Choroid plexus epithelial cell (primary cell): ENCODE measurements at regions not wholly inside any gene's neighbourhood (a gene's known extent, or its start where the extent isn't known, plus 50 kb on each side); places are given as distances from the start of the nearest gene placed in this dataset.

Experiments
- DNase-seq: peaks from one replicate; pipeline ENCODE4 v3.0.0-alpha.2; 2010; ENCODE audit warnings: low read depth
- H3K4me3 ChIP-seq: 2 replicates; pipeline ENCODE4 v1.5.1; 2011; ENCODE audit warnings: low read depth, mild to moderate bottlenecking, control low read depth, low read length, moderate library complexity
- TF ChIP-seq, protein P1 (sequence below): conservative IDR thresholded peaks from 2 replicates; pipeline ENCODE4 v1.5.1; 2011; ENCODE audit warnings: low read depth, mild to moderate bottlenecking, control low read depth, inconsistent platforms, low read length, moderate library complexity

DNA sequence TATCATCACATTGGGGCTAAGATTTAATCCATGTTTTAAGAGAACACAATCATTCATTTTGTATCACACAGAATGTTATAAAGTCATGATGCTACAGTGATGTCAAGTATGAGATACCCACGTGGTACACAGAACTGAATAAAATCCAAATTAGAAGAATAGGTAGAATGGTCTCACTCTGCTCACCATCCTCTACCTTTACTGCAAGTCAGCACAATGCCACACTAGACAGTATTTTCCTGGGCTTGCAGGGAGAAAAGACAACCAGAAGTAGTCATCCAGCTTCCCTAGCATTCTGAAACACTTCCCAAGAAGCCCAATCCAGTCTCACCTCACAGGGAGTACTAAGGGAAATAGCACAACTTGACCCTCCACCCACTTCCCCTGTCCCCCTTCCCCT, 856.2 kb upstream of the NRXN1 start:
- no peak overlapping the region for H3K4me3 ChIP-seq
- no peak for DNase-seq
- TF ChIP-seq, protein P1, sequence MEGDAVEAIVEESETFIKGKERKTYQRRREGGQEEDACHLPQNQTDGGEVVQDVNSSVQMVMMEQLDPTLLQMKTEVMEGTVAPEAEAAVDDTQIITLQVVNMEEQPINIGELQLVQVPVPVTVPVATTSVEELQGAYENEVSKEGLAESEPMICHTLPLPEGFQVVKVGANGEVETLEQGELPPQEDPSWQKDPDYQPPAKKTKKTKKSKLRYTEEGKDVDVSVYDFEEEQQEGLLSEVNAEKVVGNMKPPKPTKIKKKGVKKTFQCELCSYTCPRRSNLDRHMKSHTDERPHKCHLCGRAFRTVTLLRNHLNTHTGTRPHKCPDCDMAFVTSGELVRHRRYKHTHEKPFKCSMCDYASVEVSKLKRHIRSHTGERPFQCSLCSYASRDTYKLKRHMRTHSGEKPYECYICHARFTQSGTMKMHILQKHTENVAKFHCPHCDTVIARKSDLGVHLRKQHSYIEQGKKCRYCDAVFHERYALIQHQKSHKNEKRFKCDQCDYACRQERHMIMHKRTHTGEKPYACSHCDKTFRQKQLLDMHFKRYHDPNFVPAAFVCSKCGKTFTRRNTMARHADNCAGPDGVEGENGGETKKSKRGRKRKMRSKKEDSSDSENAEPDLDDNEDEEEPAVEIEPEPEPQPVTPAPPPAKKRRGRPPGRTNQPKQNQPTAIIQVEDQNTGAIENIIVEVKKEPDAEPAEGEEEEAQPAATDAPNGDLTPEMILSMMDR = no peak

DNA sequence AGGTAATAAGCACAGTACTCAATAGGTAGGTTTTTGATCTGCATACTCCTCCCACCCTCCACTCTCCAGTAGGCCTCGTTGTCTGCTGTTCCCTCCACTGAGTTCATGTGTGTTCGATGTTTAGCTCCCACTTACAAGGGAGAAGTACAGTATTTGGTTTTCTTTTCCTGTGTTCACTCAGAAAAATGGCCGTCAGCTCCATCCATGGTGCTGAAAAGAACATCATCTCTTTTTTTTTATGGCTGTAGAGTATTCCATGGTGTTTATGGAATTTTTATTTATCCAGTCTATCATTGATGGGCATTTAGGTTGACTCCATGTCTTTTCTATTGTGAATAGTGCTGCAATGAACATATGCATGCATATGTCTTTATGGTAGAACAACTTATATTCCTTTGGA, 849.7 kb upstream of the NRXN1 start:
- TF ChIP-seq, protein P1 = no peak
- no peak overlapping the region for H3K4me3 ChIP-seq
- no peak for DNase-seq

DNA sequence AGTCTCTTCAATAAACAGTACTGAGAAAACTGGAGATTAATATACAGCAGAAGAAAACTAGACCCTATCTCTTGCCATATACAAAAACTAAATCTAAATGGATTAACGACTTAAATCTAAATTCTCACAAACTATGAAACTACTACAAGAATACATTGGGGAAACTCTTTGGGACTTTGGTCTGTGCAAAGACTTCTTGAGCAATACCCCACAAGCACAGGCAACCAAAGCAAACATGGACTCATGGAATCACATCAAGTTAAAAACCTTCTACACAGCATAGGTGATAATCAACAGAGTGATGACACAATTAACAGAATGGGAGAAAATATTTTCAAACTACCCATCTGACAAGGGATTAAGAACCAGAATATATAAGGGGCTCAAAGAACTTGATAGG, 848.2 kb upstream of the NRXN1 start:
- DNase-seq = no peak
- TF ChIP-seq, protein P1 = no peak
- H3K4me3 ChIP-seq = no peak overlapping the region

DNA sequence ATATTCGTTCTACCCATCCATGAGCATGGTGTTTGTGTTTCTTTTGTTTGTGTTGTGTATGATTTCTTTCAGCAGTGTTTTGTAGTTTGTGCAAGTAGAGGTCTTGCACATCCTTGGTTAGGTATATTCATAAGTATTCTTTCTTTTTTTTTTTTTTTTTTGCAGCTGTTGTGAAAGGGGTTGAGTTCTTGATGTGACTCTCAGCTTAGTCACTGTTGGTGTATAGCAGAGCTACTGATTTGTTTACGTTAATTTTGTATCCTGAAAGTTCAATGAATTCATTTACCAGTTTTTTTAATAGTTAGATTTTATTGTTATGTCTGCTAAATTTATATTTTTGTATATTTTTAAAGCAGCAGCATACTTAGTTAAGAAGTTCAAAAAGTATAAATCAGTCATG, 834.4 kb upstream of the NRXN1 start:
- TF ChIP-seq, protein P1 = no peak
- no peak overlapping the region for H3K4me3 ChIP-seq
- DNase-seq = peak; percentile 46

DNA sequence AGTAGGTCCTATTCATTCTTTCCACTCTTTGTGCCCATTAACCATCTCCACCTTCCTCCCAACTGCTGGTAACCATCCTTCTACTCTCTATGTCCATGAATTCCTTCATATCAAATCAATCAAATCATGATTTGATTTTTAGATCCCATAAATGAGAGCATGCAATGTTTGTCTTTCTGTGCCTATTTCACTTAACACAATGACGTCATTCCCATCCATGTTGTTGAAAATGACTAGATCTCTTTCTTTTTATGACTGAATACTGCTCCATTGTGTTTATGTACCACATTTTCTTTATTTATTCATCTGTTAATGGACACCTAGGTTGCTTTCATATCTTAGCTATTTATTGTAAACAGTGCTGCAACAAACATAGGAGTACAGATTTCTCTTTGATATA, 827.3 kb upstream of the NRXN1 start:
- DNase-seq = no peak
- H3K4me3 ChIP-seq = no peak overlapping the region
- TF ChIP-seq, protein P1 = no peak

DNA sequence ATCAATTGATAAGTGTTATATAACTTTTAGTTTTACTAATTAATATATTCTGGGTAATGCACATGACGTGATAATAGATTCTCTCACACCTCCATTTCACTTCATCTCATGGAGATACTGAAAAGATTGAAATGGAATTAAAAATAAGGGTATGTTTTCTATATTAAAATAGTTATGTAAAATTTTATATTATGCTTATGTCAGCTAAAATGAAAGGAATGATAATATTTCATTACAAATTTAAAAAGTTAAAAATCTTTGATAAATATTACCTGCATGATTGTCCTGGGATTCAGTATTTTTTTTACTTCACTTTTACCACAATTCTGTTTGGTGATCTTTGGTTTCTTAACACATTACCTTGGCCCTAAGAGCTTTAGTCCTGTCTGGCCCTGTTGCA, 823.8 kb upstream of the NRXN1 start:
- no peak for DNase-seq
- no peak overlapping the region for H3K4me3 ChIP-seq
- TF ChIP-seq, protein P1 = no peak

DNA sequence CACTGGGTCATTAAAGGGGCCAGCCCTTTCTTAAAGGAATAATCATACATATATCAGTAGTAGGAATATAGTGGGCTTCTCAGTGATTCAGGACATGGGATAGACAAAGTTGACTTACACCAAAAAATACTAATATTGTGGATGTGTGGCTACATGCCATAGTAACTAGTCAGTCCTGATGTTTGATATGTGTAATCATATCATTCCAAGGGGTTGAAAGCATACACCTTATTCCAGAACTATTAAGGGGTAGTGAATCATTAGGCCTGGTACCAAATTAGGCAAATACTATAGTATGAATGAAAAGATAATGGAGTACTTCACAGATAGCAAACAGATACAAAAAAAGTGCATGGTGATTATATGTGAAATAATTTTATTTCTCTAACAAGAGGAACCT, 814.9 kb upstream of the NRXN1 start:
- DNase-seq = no peak
- TF ChIP-seq, protein P1 = no peak
- no peak overlapping the region for H3K4me3 ChIP-seq
